ENCODE measurements at regions not wholly inside any gene's neighbourhood (a gene's known extent, or its start where the extent isn't known, plus 50 kb on each side); places are given as distances from the start of the nearest gene placed in this dataset.
"Not testable (repeated sequence)": the region's sequence is repeated elsewhere in the genome, so short reads cannot be mapped to it uniquely, and the experiment has no call there.

DNA sequence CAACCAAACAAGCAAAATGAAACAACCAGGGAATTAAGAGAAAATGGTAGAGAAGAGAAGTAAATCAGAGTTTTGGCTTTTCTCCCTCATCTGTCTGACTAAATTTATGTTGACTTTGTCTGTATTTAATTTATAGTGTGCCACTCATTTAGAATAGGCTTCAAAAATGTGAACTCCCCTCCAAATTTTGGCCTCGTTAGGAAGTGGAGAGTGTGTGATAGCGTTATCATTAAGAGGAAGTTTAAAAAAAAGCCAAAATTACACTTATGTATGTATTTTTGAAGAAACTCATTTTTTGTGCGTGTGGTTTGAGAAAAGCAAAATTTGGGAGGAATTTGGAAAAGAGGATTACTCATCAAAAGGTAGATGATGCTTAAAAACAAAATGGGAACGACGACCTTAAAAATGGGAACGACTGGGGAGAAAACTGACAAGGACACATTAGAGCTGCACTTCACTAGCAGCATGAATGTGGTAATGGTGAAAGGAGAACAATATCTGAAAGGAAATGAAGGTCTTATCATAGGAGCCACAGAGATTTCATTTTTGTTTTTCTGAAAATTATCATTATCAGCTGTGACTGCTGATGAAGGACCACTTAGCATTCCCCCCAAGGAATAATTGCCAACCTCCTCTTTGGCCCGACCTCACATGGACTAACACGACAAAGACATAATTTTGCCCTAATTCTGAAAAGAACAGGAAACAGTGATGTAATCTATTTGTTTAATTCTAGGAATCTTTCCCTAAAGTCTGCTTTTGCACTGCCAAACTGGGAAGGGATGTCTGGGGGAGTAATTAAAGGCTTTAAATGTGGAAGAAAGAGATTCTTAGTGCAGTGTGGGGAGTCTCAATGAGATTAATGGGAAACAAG is 163.2 kb upstream of the P2RY1 start:
- no peak for DNase-seq

DNA sequence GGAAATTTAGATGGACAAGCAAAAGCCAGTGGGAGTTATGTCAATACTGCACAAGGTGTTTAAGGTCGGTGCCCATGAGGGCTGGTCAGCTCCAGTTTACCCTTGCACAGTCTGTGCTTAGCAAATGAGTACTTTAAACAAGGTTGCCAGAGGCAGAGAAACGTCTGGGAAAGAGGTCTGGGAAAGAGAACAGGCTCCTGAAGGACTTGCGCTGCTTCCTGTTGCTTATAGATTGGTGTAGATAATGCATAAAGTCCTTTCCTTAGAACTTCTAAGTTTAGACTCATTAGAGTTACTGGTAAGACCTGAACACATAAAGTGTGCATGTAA is 162.6 kb upstream of the P2RY1 start:
- DNase-seq = no peak

DNA sequence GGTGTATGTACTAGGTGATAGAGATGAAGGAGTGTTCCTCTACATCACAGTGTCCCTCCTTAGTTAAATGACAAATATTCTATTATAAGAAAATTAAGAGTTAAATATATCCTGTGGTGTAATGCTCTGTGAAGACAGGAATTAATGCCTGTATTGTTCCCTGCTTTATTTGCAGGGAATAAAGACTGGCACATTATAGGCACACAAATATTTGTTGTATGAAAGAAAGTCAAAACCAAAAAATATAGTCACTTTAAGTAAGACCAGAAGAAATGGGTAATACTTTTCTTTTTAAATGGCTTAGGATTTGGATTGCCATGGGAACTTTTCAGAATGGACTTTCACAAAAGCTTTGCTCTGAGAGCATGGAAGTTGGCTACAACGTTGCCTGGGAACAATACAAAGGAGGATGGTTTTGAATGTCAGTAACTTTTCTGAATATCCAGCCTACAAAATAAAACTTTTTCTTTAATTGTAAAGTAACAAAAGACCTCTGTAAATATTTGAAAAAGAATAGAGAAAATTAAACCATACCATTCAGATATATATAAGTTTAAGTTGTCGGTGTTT is 158.0 kb upstream of the P2RY1 start:
- no peak for DNase-seq

DNA sequence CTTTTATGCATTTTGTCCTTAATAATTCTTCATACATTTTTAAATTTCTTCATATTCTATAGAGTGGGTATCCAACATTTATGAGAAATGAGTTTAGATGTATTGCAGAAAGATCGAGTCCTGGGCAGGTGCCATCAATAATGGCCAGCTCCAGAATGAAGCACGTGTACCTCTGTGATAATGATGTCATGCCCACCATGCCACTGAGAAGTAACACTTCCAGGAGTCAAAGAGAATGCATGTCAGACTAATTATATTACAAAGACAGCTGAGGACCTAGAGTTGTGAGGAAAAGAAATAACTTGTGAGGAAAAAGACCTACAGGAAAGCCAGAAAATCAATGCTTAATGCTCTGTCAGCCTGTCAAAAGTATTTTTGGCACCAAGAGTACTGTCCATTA is 157.4 kb upstream of the P2RY1 start:
- DNase-seq = no peak

DNA sequence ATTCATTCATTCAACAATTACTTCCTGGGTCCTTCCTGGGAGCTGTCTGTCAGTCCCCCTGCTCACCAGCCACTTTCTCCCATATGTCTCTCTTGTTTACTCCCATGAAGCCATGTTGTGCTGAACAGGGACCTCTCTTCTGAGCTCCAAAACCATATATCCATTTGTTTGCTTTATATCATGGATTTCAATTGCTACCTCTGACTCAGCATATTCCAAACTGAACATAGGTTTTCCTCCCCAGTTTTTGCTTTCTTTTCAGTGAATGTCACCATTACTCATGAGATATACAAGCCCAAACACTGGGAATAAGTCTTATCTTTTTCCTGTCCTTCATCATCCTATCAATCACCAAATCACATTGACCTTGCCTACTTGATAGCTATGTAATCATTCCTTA is 152.5 kb upstream of the P2RY1 start:
- DNase-seq = no peak

DNA sequence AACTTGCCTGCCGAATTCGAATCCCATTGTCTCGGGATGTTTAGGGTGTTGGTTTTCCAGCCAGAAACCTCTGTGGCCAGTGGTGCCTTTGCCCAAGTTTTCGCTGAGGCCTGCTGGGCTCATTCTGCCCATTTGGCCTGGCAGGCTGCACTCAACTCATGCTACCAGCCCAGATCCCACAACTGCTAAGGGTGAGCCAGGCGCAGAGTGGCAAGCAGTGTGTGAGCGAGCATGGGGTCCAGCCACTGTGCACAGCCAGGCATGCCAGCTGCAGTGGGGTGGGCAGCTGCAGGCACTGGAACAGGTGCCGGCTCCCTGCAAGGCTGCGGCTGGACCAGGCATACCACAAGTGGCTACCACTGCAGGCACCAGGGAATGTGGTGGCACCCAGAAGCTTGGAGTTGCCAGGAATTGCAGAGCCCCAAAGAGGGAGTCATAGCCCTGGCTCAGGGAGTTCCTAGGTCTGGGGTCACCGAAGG is 151.4 kb upstream of the P2RY1 start:
- no peak for DNase-seq

DNA sequence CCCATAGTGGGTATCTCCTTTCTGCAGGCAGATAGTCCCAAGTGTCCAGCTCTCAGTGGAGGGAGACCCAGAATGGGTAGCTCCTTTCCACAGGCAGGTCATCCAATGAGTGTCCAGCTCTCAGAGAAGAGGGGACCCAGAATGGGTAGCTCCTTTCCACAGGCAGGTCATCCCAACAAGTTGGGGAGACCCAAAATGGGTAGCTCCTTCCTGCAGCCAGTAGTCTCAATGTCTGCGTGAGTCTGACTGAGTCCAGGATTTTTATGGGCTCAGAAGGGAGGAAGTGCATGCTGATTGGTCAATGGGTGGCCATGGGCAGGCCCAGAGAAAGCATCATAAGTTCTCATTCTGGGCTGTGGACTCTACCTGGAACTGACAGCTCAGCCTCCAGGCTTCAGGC is 150.7 kb upstream of the P2RY1 start:
- no peak for DNase-seq

DNA sequence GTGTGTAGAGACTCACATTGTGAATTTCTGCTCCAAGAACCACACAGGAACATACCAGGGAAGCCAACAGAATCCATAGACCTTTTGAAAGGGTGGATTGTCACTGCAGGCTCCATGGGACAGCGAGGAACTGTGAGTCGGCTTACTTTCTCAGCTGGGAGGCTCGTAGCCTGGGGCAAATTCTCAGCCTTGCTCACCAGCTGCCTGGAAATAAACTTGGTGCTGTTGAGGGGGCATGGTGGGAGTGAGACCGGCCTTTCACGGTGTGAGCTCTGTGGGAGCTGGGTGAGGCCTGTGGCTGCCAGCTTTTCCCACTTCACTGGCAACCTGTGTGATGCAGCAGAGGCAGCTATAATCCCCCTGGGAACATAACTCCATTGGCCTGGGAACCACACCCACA is 146.6 kb upstream of the P2RY1 start:
- no peak for DNase-seq

DNA sequence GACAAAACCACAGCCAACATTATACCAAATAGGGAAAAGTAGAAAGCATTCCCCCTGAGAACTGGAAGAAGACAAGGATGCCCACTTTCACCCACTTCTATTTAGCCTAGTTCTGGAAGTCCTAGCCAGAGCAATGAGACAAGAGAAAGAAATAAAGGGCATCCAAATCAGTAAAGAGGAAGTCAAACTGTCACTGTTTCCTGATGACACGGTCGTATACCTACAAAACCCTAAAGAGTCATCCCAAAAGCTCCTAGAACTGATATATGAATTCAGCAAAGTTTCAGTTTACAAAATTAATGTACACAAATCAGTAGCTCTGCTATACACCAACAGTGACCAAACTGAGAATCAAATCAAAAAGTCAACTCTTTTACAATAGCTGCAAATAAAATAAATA is 142.6 kb upstream of the P2RY1 start:
- not testable (repeated sequence) for DNase-seq

DNA sequence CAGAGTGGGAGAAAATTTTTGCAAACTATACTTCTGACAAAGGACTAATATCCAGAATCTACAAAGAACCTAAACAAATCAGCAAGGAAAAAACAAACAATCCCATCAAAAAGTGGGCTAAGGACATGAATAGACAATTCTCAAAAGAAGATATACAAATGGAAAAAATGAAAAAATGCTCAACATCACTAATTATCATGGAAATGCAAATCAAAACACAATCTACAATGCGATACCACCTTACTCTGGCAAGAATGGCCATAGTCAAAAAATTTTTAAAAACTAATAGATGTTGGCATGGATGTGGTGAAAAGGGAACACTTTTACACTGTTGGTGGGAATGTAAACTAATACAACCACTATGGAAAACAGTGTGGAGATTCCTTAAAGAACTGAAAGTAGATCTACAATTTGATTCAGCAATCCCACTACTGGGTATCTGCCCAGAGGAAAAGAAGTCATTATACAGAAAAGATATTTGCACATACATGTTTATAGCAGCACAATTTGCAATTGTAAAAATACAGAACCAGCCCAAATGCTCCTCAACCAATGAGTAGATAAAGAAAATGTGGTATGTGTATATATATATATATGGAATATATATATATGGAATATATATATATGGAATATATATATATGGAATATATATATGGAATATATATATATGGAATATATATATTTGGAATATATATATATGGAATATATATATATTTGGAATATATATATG is 141.2 kb upstream of the P2RY1 start:
- not testable (repeated sequence) for DNase-seq

DNA sequence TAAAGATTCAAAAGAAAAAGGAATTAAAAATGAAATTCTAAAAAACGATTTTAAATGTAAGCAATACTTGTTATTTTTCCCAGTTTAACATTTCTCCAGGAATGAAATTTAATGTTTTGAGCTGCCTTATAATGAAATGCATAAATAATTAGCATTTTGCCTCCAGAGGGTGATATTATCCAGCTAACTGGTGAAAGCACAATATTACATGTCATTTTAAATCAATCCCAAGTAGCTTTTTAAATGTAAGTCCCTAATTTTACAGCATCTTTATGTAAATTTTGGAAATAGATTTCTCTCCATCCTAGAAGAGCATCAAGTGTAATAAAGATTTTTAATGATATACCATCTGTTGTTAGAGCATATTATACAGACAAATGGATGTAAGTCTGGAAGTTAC is 139.1 kb upstream of the P2RY1 start:
- no peak for DNase-seq

DNA sequence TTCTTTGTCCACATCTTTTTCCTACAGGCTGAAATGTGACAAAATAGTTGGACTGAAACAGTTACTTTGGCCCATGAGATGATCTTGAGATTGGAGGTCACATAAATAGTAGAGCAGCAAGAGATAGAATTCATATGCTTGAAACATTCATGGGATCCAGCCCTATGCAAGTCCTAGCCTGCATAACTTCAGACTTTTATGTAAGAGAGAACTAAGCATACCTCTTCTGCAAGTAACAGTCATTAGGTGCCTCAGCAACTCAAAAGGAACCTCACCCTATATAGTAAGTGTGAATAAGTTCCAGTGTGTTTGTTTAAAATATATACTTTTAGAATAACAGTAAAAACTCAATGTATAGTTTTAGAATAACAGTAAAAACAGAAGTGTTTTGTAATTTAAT is 138.0 kb upstream of the P2RY1 start:
- no peak for DNase-seq

DNA sequence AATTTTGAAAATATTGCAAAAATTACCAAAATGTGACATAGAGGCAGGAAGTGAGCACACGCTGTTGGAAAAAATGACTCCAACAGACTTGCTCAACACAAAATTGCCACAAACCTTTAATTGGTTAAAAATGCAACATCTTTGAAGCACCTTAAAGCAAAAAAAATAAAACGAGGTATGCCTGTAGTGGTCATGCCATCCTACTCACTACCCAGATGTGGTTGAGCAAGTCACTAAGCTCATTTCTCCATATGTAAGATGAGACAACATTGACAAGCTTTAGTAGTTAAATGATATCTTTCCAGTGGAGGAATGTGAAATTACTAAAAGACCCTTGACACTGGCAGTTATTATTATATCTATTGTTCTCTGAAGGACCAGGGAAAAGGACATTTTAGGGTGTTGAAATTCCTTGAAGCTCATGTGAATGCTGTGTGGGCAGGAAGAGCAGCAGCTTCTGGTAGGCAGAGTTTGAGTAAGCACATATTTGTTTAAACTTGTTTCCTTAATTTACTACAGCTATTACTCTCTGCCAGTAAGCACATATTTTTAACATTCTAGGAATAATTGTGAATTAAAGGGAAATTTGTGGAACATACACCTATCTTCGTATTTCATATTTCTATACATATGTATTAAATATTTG is 131.6 kb upstream of the P2RY1 start:
- no peak for DNase-seq

DNA sequence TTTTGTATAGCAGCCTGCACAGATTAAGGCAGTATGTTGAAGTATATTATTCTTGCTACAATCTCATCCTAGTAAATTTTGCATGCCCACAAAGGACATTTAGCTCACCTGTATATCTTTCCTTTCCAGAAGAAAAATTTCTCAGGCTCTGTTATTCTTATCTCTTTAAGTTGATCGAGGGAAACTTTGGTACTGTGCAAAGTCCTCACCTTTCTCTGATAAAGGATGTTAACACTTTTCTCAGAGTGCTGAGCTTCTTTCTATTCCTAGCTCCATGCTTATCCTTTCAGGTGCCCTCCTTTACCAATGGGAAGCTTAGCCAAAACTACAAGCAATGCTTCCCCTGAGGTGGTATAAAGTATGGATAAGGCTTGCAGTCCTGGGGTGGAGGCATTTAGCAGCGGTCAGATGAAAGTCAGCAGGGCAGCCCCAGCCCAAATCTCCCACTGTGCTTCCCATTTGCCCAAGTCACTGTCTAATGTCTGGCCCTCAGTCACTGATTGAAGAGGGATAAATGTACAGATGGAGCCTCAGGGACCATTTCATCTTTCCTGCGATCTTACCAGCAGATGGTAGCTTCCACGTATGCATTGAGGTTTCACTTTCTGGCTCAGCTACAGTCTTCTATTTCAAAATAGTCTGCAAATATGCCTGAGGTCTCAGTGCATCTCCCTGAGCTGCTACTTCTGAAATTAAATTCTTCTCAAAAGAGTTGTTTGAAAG is 127.8 kb upstream of the P2RY1 start:
- DNase-seq = no peak

DNA sequence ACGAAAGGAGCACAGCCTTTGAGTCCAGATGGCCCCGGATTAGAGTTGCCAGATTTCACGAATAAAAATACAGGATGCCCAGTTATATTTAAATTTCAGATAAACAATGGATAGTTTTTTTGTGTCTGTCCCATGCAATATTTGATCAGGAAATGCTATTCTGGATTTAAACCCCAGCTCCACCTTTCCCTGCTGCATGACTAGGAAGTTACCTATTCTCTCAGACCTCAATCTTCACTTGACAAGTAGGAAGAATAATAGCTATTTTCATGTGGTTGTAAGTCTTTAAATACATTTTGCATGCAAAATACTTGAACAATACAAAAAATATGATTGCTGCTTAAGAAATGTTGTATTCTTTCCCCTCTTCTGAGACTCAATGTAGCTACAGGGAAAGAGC is 125.3 kb upstream of the P2RY1 start:
- DNase-seq = no peak

DNA sequence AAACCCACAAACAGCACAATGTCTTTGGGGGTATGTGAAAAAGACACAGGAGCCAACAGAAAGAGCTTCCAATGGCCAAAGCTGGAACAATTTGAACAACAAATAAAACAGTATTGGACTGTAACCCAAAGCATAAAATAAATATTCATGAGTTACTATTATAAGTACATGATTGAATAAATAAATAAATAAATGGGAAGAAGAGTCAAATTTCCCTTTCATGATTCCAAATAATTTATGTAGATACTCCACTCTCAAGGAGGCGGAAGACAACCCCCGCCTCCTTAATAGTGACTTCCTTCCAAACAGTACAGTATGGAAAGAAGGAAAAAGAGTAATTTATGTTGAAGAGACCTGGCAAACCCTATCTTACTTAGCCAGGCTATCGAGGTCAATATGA is 124.4 kb upstream of the P2RY1 start:
- DNase-seq = no peak

DNA sequence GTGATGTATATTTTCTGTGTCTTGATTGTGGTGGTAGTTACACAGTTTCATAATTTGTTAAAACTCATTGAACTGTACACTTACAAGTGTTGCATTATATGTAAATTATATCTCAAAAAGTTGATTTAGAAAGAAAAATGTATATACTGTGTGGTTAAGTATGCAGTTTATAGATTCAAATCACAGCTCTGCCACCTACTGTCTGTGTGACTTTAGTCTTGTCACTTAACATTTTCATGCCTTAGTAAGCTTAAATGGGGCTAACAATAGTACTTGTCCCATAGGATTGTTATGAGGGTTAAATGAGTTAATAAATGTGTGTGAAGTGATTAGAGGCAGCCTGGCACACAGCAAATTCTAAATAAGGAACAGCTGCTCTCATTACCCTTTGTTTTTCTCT is 120.9 kb upstream of the P2RY1 start:
- DNase-seq = no peak

DNA sequence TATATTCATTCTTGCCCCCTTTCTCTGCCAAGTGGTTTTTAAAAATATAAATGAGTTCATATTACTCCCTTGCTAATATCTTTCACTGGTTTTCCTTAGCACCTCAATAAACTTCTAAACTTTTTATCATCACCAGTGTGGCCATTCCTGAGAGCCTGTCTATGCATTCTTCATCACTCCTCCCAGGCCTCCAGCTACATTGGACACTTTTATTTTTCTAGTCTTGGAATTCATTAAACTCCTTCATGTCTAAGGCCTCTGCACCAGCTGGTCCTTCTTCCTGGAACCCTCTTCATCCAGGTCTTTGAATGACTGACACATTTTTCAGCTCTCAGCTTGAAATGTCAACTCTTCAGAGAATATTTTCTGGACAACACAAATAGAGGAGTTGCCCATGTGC is 120.4 kb upstream of the P2RY1 start:
- DNase-seq = no peak

DNA sequence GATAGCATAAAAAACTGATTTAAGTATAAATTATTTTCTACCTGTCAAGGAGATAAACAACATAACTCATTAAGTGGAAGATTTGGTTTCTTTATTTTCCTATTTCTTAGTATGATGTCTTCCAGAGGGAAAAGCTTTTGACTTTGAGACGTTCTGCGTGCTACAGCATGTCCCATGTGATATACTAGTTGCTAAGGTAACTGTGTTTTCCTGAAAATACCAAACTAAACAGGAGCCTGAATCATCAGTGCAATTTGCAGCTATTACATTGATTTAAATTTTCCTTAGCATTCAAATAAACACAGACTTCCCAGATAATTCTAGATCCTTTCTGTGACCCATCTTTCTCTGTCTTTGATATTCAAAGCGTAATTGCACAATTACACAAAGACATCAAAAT is 117.7 kb upstream of the P2RY1 start:
- DNase-seq = no peak

DNA sequence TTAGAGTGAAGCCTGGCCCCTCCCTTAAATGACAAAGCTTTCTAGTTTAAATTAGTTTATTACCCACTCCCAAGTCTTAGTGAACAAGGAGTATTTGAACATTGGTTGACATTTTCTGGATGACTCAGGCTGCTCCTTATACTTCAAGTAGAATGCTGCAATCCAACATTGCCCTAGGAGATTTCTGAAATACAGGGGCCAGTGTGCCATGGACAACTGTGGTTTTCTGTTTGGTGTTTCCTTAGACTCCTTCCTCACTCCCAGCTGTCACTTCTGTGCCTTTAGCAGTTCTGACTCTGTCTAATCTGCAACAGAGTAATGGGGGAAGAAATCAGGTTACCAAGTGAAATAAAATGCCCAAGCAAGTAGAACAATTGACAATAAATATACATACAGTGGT is 116.1 kb upstream of the P2RY1 start:
- no peak for DNase-seq

DNA sequence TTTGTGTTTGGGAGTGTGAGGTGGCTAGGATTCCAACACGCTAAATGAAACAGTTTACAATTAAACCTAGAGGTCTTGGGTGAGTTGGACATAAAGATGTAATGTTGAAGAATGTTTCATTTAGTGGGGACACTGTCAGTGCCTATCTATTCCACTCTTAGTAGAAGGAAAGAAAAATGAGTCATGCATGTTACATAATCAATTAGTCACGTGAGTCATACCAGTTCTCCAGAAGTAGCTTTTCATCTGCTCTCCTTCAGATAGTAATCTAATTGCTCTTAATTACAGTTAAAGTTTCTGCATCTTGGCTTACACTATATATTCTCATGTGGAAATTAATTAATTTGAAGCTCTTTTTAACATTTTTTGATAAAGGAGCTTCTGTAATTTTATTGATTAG is 115.7 kb upstream of the P2RY1 start:
- no peak for DNase-seq

DNA sequence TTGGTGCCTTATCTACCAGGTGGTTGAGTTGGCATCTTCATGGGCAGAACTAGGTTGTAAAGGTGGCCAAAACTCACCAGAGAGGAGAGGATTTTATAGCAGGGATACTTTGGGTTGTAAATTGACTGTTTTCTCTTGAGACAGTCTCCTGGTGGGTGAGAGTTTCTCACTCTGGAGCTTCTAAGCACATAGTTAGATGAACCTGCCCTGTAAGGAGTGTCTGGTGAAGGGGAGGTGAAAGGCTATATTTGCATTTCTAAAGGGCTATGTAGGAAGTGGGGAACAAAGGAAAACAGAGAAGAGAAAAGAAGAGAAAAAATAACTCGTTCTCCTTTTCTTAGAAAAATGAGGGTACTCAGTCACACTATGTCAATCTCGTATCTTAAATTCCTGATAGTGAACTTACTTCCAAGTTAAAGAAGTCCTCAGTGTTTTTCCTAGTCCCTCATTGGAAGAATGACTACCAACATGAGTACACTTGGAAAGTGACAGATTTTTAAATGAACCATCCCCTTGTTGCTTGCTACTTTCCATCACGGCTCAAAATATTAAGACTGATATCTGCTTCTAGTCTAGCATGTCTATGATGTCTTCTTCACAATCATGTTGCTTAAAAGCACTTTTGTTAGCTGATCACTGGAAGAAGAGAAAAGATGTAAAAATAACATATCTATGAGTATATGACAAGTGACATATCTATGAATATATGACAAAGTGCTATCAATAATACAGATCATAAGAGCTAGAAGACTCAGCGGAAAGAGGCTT is 113.8 kb upstream of the P2RY1 start:
- no peak for DNase-seq

Measured in GDM1 (cell line).